ENCODE measurements at regions not wholly inside any gene's neighbourhood (a gene's known extent, or its start where the extent isn't known, plus 50 kb on each side); places are given as distances from the start of the nearest gene placed in this dataset.

DNA sequence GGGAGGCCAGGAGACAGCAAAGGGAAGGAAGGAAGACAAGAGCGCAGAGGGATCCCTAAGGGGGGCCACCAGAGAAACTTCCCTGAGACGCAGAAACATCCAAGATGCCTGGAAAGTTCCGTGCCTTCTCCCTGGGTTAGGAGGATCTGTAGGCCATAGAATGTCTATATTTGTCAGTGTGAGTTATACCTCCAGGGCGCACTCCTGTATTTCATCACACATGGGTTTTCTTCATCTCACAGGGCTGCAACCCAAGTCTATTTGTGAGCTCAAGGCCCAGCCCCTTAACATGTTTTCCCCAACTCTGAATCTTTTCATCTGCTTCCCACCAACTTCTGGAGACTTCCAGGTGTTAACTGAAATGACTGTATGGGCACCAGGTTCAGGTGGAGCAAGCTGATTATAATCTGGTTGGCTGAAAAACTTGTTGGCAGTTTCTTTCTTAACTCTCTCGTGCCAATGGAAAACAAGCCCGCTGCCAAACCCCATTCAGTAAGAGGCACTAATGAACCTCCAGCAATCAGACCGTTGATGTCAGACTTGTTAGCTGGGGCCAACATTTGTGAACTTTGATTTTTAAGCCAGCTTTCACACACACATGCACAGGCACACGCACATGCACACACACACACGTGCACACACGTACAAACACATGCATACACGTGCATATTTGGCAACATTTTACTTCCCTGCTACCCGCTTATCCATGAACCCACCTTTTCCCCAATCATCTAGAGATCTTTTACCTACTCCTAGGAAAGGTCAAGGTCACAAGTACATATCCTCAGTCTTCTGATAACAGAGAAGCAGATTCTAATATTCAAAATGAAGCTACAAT, 247.5 kb upstream of the GMDS start:
- peaks cover 3% of the 10 kb centered on the region for H3K36me3 Mint-ChIP-seq
- H3K27me3 Mint-ChIP-seq: no peaks in the 10 kb centered on the region
- no peak for DNase-seq (ENCODE audit: extremely low spot score, unreplicated experiment)
- TF ChIP-seq, protein P1, sequence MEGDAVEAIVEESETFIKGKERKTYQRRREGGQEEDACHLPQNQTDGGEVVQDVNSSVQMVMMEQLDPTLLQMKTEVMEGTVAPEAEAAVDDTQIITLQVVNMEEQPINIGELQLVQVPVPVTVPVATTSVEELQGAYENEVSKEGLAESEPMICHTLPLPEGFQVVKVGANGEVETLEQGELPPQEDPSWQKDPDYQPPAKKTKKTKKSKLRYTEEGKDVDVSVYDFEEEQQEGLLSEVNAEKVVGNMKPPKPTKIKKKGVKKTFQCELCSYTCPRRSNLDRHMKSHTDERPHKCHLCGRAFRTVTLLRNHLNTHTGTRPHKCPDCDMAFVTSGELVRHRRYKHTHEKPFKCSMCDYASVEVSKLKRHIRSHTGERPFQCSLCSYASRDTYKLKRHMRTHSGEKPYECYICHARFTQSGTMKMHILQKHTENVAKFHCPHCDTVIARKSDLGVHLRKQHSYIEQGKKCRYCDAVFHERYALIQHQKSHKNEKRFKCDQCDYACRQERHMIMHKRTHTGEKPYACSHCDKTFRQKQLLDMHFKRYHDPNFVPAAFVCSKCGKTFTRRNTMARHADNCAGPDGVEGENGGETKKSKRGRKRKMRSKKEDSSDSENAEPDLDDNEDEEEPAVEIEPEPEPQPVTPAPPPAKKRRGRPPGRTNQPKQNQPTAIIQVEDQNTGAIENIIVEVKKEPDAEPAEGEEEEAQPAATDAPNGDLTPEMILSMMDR (conservative IDR thresholded peaks at IDR 0.05): no peak
- H3K4me1 Mint-ChIP-seq (ENCODE audit: unreplicated experiment): peaks cover 20% of the 10 kb centered on the region
- no peak overlapping the region for H3K4me3 Mint-ChIP-seq
- H3K9me3 Mint-ChIP-seq: no peaks in the 10 kb centered on the region
- peak overlapping the region; percentile 29 for H3K27ac Mint-ChIP-seq

- Mint-ChIP-seq H3K36me3 (peaks cover 3% of the 10 kb centered on the region), H3K9me3 (no peaks in the 10 kb centered on the region), H3K4me1 (ENCODE audit: unreplicated experiment) (peaks cover 20% of the 10 kb centered on the region), H3K4me3 (no peak overlapping the region), H3K27ac (no peak overlapping the region), H3K27me3 (no peaks in the 10 kb centered on the region)
- DNase-seq (ENCODE audit: extremely low spot score, unreplicated experiment): no peak
- TF ChIP-seq, protein P1 (conservative IDR thresholded peaks at IDR 0.05): no peak
Observed at GRCh38 chr6:2491137-2491536, 245.7 kb upstream of the GMDS start.

- Mint-ChIP-seq H3K4me1 (ENCODE audit: unreplicated experiment) (peaks cover 20% of the 10 kb centered on the region), H3K27me3 (no peaks in the 10 kb centered on the region), H3K27ac (no peak overlapping the region), H3K9me3 (no peaks in the 10 kb centered on the region), H3K36me3 (peaks cover 3% of the 10 kb centered on the region), H3K4me3 (no peak overlapping the region)
- TF ChIP-seq, protein P1 (conservative IDR thresholded peaks at IDR 0.05): no peak
- no peak for DNase-seq (ENCODE audit: extremely low spot score, unreplicated experiment)
Observed at GRCh38 chr6:2488578-2488977, 243.2 kb upstream of the GMDS start.

GRCh38 chr6:2485116-2485515, 239.7 kb upstream of the GMDS start:
- peaks cover 4% of the 10 kb centered on the region for H3K27me3 Mint-ChIP-seq
- peaks cover 2% of the 10 kb centered on the region for H3K4me1 Mint-ChIP-seq (ENCODE audit: unreplicated experiment)
- H3K36me3 Mint-ChIP-seq: no peaks in the 10 kb centered on the region
- H3K4me3 Mint-ChIP-seq: no peak overlapping the region
- H3K9me3 Mint-ChIP-seq: peaks cover 3% of the 10 kb centered on the region
- TF ChIP-seq, protein P1 (conservative IDR thresholded peaks at IDR 0.05): no peak
- no peak overlapping the region for H3K27ac Mint-ChIP-seq
- no peak for DNase-seq (ENCODE audit: extremely low spot score, unreplicated experiment)

- TF ChIP-seq, protein P1 (conservative IDR thresholded peaks at IDR 0.05): peak; percentile 19
- H3K9me3 Mint-ChIP-seq: peaks cover 3% of the 10 kb centered on the region
- no peaks in the 10 kb centered on the region for H3K36me3 Mint-ChIP-seq
- no peak overlapping the region for H3K27ac Mint-ChIP-seq
- peaks cover 7% of the 10 kb centered on the region for H3K27me3 Mint-ChIP-seq
- peaks cover 17% of the 10 kb centered on the region for H3K4me1 Mint-ChIP-seq (ENCODE audit: unreplicated experiment)
- no peak overlapping the region for H3K4me3 Mint-ChIP-seq
- DNase-seq (ENCODE audit: extremely low spot score, unreplicated experiment): no peak
Observed at GRCh38 chr6:2482773-2483172, 237.4 kb upstream of the GMDS start.
